SK-N-MC (cell line): ENCODE measurements at regions not wholly inside any gene's neighbourhood (a gene's known extent, or its start where the extent isn't known, plus 50 kb on each side); places are given as distances from the start of the nearest gene placed in this dataset.

Experiments used
- EZH2 ChIP-seq: fragments of 200-600 bp; sonication (generic); IDR thresholded peaks from one replicate; pipeline ENCODE4 v1.6.1; 2017; ENCODE audit warnings: antibody characterized with exemption
- POLR2AphosphoS5 ChIP-seq: IDR thresholded peaks from 2 replicates; pipeline ENCODE4 v1.6.1; 2012; ENCODE audit warnings: mild to moderate bottlenecking, low read depth, low read length, borderline replicate concordance

DNA sequence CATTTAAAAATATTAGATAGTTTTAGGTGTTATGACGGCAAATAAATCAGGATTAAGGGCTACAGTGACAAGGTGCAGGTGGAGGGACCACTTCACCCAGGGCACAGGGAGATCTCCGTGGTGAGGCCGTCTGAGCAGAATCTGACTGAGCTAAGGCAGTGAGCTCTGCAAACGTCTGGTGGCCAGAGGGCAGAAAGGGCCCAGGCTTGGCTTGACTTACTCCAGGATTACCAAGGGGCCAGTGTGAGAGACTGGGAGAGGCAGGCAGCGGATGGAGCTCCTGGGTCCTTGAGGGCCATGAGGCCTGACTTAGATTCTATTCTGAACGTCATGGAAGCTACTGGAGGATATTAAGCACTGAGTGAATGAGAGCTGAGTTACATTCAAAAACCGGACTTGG, 125.9 kb upstream of the B3GAT1 start:
- TF ChIP-seq POLR2AphosphoS5: no peak
- TF ChIP-seq EZH2: no peak
